GM19468 (cell line): ENCODE measurements at regions not wholly inside any gene's neighbourhood (a gene's known extent, or its start where the extent isn't known, plus 50 kb on each side); places are given as distances from the start of the nearest gene placed in this dataset.

ENCODE experiments used
- ATAC-seq: cut with Tn5 transposase; IDR thresholded peaks from one replicate; pipeline ENCODE4 v1.9.1; 2021; ENCODE audit warnings: mild to moderate bottlenecking, moderate library complexity, moderate number of reproducible peaks; ENCODE audit not compliant: unreplicated experiment; ENCODE audit errors: extremely low read depth

DNA sequence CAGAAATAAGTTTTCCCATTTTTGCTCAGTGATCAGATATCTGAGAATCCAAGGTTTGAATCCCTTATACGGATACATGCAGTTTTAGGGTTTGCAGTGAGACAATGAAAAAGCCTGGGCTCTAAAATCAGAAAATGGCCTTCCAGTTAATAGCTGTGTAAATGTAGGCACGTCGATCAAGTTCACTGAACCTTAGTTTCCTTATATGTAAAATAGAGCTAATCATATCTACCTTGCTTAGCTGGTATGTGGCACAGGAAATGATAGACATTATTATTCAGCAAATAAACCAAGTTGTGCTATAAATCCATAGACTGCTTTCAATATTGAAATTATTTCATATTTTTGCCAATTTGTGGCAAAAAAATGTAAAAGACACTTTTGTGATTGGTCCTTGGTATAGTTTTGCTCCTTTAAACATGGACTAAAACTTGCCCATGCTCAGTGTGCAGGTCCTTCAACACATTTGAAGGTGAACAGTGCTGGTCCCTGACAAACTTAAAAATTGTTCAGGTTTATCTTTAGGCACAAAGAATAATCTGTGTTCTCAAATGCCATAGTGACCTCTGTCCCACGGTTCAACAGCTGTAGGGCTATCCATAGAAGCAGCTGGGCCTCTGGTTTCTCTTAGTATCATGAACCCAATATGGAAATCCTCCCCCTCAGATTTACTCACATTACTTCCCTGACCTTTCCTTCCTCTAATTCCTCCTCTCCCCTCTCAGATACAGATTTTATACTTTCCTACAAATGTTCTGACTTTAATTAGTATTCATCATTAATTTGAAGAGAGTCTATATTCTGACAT lies 51.0 kb downstream of the CCDC54 start:
- ATAC-seq = no peak

GRCh38 chr3:107429320-107430181 lies 52.3 kb downstream of the CCDC54 start:
- peak; percentile 46 for ATAC-seq

GRCh38 chr3:107430214-107430995 lies 53.2 kb downstream of the CCDC54 start:
- no peak for ATAC-seq

GRCh38 chr3:107430996-107431245 lies 53.7 kb downstream of the CCDC54 start:
- ATAC-seq = no peak

GRCh38 chr3:107431246-107432012 lies 54.2 kb downstream of the CCDC54 start:
- ATAC-seq = peak; percentile 37

GRCh38 chr3:107432013-107432515 lies 54.8 kb downstream of the CCDC54 start:
- no peak for ATAC-seq

DNA sequence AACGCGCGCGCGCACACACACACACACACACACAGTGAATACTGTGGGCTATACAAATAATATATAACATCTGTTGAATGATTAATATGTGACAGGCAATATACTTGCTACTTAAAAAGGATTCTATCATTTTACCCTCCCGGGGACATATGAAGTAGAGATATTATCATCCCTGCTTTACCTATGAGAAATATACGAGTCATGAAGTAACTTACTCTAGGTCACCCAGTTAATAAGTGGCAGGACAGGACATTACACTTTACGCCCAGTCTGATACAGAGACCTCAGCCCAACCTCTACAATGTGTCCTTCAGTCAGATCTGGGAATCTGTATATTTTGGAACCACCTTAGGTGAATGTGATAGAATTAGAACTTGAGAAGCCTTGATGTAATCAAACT lies 55.4 kb downstream of the CCDC54 start:
- ATAC-seq = no peak

DNA sequence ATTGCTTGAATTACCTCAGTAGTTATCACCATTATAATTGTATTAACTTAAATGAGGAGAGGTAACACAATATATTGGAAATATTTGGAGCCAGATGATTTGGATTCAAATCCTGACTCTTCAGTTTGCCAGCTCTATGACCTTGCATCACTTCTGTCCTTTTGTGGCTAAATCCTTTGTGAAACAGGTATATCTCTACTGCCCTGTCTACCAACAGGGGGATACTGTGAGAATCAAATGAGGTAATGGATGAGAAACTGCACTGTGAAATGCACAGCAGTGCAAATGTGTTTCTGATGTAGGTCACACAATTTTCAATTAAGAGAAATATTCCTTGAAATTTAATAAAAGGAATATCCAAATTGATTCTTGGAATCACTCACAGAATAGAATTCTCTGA lies 58.8 kb downstream of the CCDC54 start:
- ATAC-seq = no peak

DNA sequence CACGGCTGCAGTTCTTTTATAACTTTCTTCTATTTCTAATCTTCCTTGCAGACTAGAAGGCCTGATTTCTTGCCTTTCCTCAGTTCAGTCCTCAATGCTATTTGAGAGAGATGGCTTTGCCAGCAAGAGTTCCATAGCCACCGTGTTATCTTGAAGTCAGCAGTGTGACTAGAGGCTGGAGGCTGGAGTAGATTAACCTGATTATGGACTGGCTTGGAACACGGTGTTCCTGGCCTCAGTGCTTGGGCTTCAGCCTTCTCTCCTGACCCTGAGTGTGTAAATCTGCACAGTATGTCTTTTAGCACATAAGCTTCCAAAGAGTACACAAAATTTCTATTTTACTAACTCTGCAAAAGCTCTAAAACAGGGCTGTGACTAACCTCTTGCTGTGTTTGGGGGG lies 61.4 kb downstream of the CCDC54 start:
- no peak for ATAC-seq

GRCh38 chr3:107441617-107442016 lies 64.4 kb downstream of the CCDC54 start:
- no peak for ATAC-seq

DNA sequence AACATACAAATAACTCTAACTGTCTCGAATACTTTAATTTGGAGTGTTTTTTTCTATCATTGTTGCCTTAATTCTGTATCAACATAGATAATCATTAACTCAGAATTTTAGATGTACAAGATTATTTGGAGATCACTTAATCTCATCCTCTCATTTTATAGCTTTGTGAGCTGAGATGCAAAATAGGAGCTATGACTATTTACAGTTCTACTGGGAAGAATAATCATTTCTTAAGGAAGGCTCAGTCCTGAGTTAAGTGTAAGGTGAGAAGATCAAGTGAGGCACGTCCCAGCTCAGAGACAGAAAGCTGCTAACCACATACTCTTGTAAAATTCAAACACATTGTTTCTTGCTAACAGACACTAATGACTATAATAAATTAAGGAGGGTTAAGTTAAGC lies 66.2 kb downstream of the CCDC54 start:
- ATAC-seq = no peak

- no peak for ATAC-seq
These were observed 69.5 kb downstream of the CCDC54 start for GRCh38 chr3:107446706-107447105.

DNA sequence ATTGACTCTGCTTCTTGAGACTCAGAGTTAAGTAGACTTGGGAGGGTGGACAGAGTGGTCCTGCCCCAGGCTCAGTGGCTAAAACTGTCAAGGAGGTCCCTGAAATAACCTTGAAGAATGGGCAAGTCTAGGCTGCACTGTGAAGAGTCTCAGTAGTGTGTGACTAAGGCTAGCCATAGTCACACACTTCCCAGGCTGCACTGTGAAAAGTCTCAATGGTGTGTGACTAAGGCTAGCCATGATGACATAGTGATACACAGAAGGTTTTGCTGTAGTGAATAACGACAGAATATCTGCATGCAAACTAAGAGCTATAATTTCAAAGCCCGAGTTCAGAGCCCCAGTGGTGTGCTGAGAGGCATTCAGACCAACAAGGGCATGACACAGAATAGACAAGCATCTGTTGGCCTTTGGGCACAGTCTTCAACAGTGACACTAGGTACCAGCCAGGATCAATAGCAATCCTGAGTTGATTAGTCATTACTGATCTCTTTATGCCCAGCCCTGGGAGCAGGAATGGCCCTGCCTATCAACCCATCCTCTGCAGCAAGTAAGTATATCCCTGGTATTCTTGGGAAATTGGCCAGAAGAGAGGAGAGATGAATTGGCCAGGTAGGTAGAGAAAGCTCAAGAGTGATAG lies 72.4 kb upstream of the BBX start:
- ATAC-seq = no peak

DNA sequence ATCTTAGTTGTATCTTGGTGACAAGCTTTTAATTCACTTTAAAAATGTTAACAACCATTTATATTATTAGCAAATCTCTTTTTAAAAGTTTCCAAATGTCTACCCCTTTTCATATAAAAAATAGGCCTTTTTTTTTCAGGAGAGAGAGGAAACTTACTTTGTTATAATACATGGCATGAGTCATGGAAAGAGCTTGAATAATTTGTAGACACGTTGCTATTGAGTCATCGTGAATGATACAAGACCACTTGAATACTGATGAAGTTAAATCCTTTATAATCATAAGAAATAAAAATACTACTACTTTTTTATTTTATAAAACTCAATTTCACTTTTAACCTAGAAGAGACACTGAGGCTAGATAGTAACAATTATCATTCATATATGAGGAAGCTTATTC lies 70.3 kb upstream of the BBX start:
- ATAC-seq = no peak

GRCh38 chr3:107453504-107453903 lies 69.3 kb upstream of the BBX start:
- no peak for ATAC-seq

GRCh38 chr3:107455621-107456020 lies 67.1 kb upstream of the BBX start:
- ATAC-seq = no peak

DNA sequence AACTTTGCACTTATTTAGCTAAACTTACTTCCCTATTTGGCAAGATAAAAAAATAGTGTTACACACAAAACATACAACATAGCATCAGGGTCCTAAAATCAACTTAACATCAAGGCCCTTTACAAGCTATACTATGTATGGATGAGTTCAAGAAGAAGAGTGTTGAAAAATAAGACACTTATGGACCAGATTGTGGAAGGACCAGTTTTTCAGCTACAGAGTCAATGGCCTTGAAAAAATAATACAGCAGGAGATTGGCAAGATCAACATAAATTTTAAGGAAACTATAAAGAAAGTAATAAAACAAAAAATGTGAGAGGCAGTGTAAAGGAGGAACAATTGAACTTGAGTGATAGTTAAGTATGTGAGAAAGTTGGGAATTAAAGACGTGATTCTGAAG lies 66.3 kb upstream of the BBX start:
- ATAC-seq = no peak

GRCh38 chr3:107458871-107459270 lies 63.9 kb upstream of the BBX start:
- no peak for ATAC-seq

DNA sequence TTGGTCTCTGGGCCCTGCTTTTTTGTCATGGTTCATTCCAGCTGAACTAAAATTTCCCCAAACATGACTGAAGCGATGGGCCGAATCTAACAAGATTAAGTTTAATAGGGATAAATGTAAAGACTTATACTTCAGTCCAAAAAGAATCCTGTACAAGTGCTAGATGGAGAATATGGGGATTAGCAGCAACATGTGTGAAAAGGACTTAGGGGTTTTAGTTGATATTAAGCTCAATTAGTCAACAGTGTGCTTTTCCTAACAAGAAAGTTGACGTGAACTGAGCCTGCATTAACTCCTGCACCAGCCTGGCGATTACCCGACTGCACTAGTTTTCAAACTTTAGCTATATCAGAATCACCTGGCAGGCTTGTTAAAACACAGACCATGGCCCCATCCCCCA lies 61.0 kb upstream of the BBX start:
- no peak for ATAC-seq

DNA sequence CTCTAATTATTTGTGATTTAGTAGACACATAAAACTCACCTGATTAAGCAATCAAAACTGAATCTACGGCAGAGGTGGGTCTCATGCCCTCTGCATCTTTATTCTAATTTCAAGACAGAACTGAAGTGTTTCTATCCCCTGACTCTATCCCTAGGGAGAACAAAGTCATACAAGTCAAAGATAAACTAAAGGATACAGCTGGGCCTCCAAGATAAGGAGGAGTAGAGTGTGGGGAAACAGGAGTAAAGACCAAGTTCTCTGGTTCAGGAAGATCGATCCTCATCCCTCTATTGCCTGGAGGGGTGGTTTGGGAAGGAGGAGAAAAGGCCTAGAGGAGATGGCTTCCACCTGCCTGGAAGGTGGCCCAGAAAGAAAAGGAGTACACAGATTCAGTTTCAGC lies 58.7 kb upstream of the BBX start:
- ATAC-seq = no peak
